ENCODE measurements at regions not wholly inside any gene's neighbourhood (a gene's known extent, or its start where the extent isn't known, plus 50 kb on each side); places are given as distances from the start of the nearest gene placed in this dataset.

- dilution Hi-C loops (cut with HindIII; ENCODE audit: low sequenced_read_pairs, unreplicated experiment) = no loop called here
- Histone ChIP-seq H2BK5ac (ENCODE audit: low read depth, low read length, poor library complexity, severe bottlenecking) (no peak overlapping the region), H3K27ac (ENCODE audit: insufficient read depth, low read length) (no peak overlapping the region), H3K4me2 (ENCODE audit: low read depth, low read length) (no peak overlapping the region), H2BK120ac (ENCODE audit: low read depth, low read length) (no peak overlapping the region), H2BK20ac (ENCODE audit: low read depth, low read length) (no peak overlapping the region), H3K9ac (ENCODE audit: low read depth, low read length) (no peak overlapping the region), H3K14ac (replicated peaks; ENCODE audit: low read depth, low read length) (no peak overlapping the region), H3K79me1 (ENCODE audit: low read depth in 1 of 2, low read length in 2 of 2) (no peaks in the 10 kb centered on the region), H4K20me1 (ENCODE audit: insufficient read depth, low read length) (no peaks in the 10 kb centered on the region), H3K4me1 (ENCODE audit: control insufficient read depth, insufficient read depth, low read length) (no peaks in the 10 kb centered on the region), H2AK5ac (ENCODE audit: low read depth, low read length) (no peak overlapping the region), H3K9me1 (ENCODE audit: insufficient read depth, low read length) (no peaks in the 10 kb centered on the region), H3K4ac (ENCODE audit: low read depth, low read length) (no peak overlapping the region), H3K27me3 (ENCODE audit: control insufficient read depth, insufficient read depth, low read length) (no peaks in the 10 kb centered on the region; the same call in 1 of the 2 replicates), H3K4me3 (ENCODE audit: insufficient read depth, low read depth, low read length) (no peak overlapping the region), H3K36me3 (ENCODE audit: control insufficient read depth, insufficient read depth, low read length) (no peaks in the 10 kb centered on the region), H3K18ac (ENCODE audit: low read depth, low read length) (no peak overlapping the region), H3K23ac (ENCODE audit: low read depth, low read length) (no peak overlapping the region), H4K8ac (ENCODE audit: low read depth in 2 of 2, low read length in 2 of 2) (no peak overlapping the region), H4K5ac (ENCODE audit: low read depth, low read length) (no peak overlapping the region), H2BK15ac (ENCODE audit: low read depth, low read length) (no peak overlapping the region), H3K9me3 (ENCODE audit: control insufficient read depth, insufficient read depth, low read length) (peaks cover 4% of the 10 kb centered on the region; the same call in 1 of the 2 replicates), H2AK9ac (replicated peaks; ENCODE audit: low read depth, low read length, poor library complexity) (no peak overlapping the region), H3K56ac (ENCODE audit: extremely low read depth, insufficient read depth, low read length) (no peak overlapping the region), H2AFZ (replicated peaks; ENCODE audit: low read length, poor library complexity) (no peak overlapping the region), H4K91ac (ENCODE audit: insufficient read depth, low read depth, low read length) (no peak overlapping the region)
- in situ Hi-C loops (cut with MboI; ENCODE audit: low sequenced_read_pairs) = no loop called here
- intact Hi-C loops (cut with micrococcal nuclease) = no loop called here
- BruUV-seq (replicated peaks) = no TSS peak
- ChIA-PET CTCF (no interaction called here), POLR2A (ENCODE audit: unreplicated experiment) (no interaction called here)
- ATAC-seq (ENCODE audit: low read depth) (no peak), DNase-seq (no peak)
- 89% methylated on average over 16 of the region's 19 CpGs; no CpG with 5 or more reads in 1 of the 2 experiments for WGBS, 2 experiments (ENCODE audit: extremely low coverage in 2 of 2, insufficient read length in 1 of 2)
- no peak for TF ChIP-seq ELK1 (IDR thresholded peaks at IDR 0.05; ENCODE audit: borderline replicate concordance, low read depth, low read length)
- no peak for TF ChIP-seq NFE2L2 (IDR thresholded peaks at IDR 0.05; ENCODE audit: low read depth, low read length)
- no peak for TF ChIP-seq MAFK (IDR thresholded peaks at IDR 0.05; ENCODE audit: low read depth, low read length)
- TF ChIP-seq CHD1 (IDR thresholded peaks at IDR 0.05; ENCODE audit: low read depth, low read length) = no peak
- TF ChIP-seq MAZ (IDR thresholded peaks at IDR 0.05; ENCODE audit: borderline replicate concordance, low read depth, low read length) = no peak
- no peak for TF ChIP-seq BHLHE40 (IDR thresholded peaks at IDR 0.05; ENCODE audit: low read depth, low read length)
- no peak for TF ChIP-seq USF2 (IDR thresholded peaks at IDR 0.05; ENCODE audit: low read depth, low read length)
- no peak for TF ChIP-seq CEBPB (IDR thresholded peaks at IDR 0.05; ENCODE audit: low read depth, low read length)
- TF ChIP-seq RCOR1 (IDR thresholded peaks at IDR 0.05; ENCODE audit: insufficient replicate concordance, low read length) = no peak
- TF ChIP-seq RAD21 (IDR thresholded peaks at IDR 0.05; ENCODE audit: low read length) = no peak
Observed at GRCh38 chr13:106259928-106260327, 275.5 kb downstream of the EFNB2 start.

Data from IMR-90 (cell line).